Endothelial cell of umbilical vein (primary cell): ENCODE measurements at regions not wholly inside any gene's neighbourhood (a gene's known extent, or its start where the extent isn't known, plus 50 kb on each side); places are given as distances from the start of the nearest gene placed in this dataset.

Experiments
- BruUV-seq: library from RNA; stranded (reverse); fragments of 400-500 nt; replicated peaks from 2 replicates; lab custom pipeline; 2021; lab: Mats Ljungman, UMichigan
- CTCF ChIA-PET: fragments of 300-600, 350-600 bp; sonication (Branson Sonifier 250); formaldehyde crosslinking; loops from one replicate; lab custom pipeline; 2021; ENCODE audit warnings: antibody characterized with exemption, inconsistent platforms; lab: Charles Lee
- POLR2A ChIA-PET: fragments of 300-600, 350-600 bp; sonication (Branson Sonifier 250); formaldehyde crosslinking; loops from one replicate; lab custom pipeline; 2021; ENCODE audit warnings: antibody characterized with exemption, inconsistent platforms; lab: Charles Lee
- DNase-seq: peaks from one replicate; pipeline ENCODE4 v3.0.0-alpha.2; 2011; ENCODE audit warnings: low read depth, low spot score
- FAIRE-seq: peaks from 2 replicates; lab custom pipeline; 2011; peaks lifted over from hg19 to GRCh38; lab: Jason Lieb, UNC
- H2AFZ ChIP-seq: 2 replicates; pipeline ENCODE4 v1.6.0; 2012; ENCODE audit warnings: low read depth, low read length, control low read depth, inconsistent platforms
- H3K27ac ChIP-seq: 2 replicates; pipeline ENCODE4 v1.5.1; 2011; ENCODE audit warnings: low read depth, mild to moderate bottlenecking, control low read depth, low read length, moderate library complexity; ENCODE audit not compliant: insufficient read depth
- H3K27me3 ChIP-seq, 2 experiments: 2 replicates each; pipeline versions ENCODE4 v1.6.0 to v1.6.1; 2011; ENCODE audit warnings: low read length in 2 of 2, mixed read lengths in 1 of 2; ENCODE audit not compliant: control insufficient read depth in 2 of 2, insufficient read depth in 2 of 2
- H3K36me3 ChIP-seq, 2 experiments: 2 replicates in 1 of 2; 3 replicates in 1 of 2; pipeline ENCODE4 v1.5.1; 2011; ENCODE audit warnings: low read length in 2 of 2, mild to moderate bottlenecking in 1 of 2, moderate library complexity in 1 of 2; ENCODE audit not compliant: control insufficient read depth in 2 of 2, insufficient read depth in 2 of 2; ENCODE audit errors: extremely low read depth in 1 of 2
- H3K4me1 ChIP-seq: 3 replicates; pipeline ENCODE4 v1.5.1; 2011; ENCODE audit warnings: mild to moderate bottlenecking, low read length; ENCODE audit not compliant: control insufficient read depth, insufficient read depth; ENCODE audit errors: extremely low read depth
- H3K4me2 ChIP-seq: 2 replicates; pipeline ENCODE4 v1.6.1; 2011; ENCODE audit warnings: low read length, control low read depth, mixed read lengths; ENCODE audit not compliant: insufficient read depth
- H3K4me3 ChIP-seq, 3 experiments: fragments of 200-600 bp in 1 of 3; sonication (generic), shearing (Covaris generic) in 1 of 3; replicated peaks in 1 of 3; 2 replicates each; pipeline ENCODE4 v1.5.1; 2011 to 2016; ENCODE audit warnings: control low read depth in 3 of 3, low read length in 3 of 3, mild to moderate bottlenecking in 2 of 3, inconsistent platforms in 1 of 3, low read depth in 1 of 3, moderate library complexity in 1 of 3; ENCODE audit not compliant: insufficient read depth in 1 of 3
- H3K79me2 ChIP-seq: 2 replicates; pipeline ENCODE4 v1.6.0; 2012; ENCODE audit warnings: low read length, inconsistent platforms; ENCODE audit not compliant: control insufficient read depth, insufficient read depth
- H3K9ac ChIP-seq: replicated peaks from 2 replicates; pipeline ENCODE3; 2011; ENCODE audit warnings: low read length, control low read depth; ENCODE audit not compliant: insufficient read depth; ENCODE audit errors: extremely low read depth
- H3K9me1 ChIP-seq: replicated peaks from 3 replicates; pipeline ENCODE4 v1.6.0; 2011; ENCODE audit warnings: mild to moderate bottlenecking, low read length; ENCODE audit not compliant: control insufficient read depth, insufficient read depth; ENCODE audit errors: extremely low read depth
- H3K9me3 ChIP-seq: replicated peaks from 2 replicates; pipeline ENCODE4 v1.5.1; 2012; ENCODE audit warnings: low read length, inconsistent platforms; ENCODE audit not compliant: control insufficient read depth, insufficient read depth
- H4K20me1 ChIP-seq: replicated peaks from 2 replicates; pipeline ENCODE3; 2011; ENCODE audit warnings: mild to moderate bottlenecking, low read length; ENCODE audit not compliant: control insufficient read depth, insufficient read depth; ENCODE audit errors: extremely low read depth
- GATA2 ChIP-seq: IDR thresholded peaks from 2 replicates; pipeline ENCODE4 v1.7.0; 2011; ENCODE audit warnings: low read depth, mild to moderate bottlenecking, moderate library complexity, mixed read lengths, low read length; ENCODE audit not compliant: insufficient read length, insufficient read depth
- MYC ChIP-seq: IDR thresholded peaks from one replicate; pipeline ENCODE4 v1.6.1; 2011; ENCODE audit warnings: mild to moderate bottlenecking, low read depth, low read length
- POLR2A ChIP-seq: IDR thresholded peaks from 2 replicates; pipeline ENCODE4 v1.6.1; 2012; ENCODE audit warnings: low read depth, mild to moderate bottlenecking, control low read depth, low read length
- dilution Hi-C: fragments of 300-500 bp; cut with MboI; formaldehyde crosslinking; loops from one replicate; pipeline ENCODE4 v1.15.0; 2019; ENCODE audit warnings: low sequenced_read_pairs; ENCODE audit not compliant: extremely low pct_ligation_motif_present
- intact Hi-C: fragments of 100-400 bp; cut with micrococcal nuclease; formaldehyde crosslinking; loops from one replicate; pipeline ENCODE4 v1.10.0; 2022
- TF ChIP-seq, protein P1 (sequence below): IDR thresholded peaks from 2 replicates; pipeline ENCODE4 v1.6.1; 2011; ENCODE audit not compliant: insufficient read depth, insufficient read length
- TF ChIP-seq, protein P2 (sequence below), 2 donors: IDR thresholded peaks; 1 replicate in 1 of 2; 2 replicates in 1 of 2; pipeline ENCODE4 v1.5.1; 2011; ENCODE audit warnings: low read length in 2 of 2, mild to moderate bottlenecking in 2 of 2, moderate library complexity in 2 of 2, control low read depth in 1 of 2, inconsistent platforms in 1 of 2, low read depth in 1 of 2; ENCODE audit not compliant: insufficient read depth in 1 of 2; ENCODE audit errors: extremely low read depth in 1 of 2

DNA sequence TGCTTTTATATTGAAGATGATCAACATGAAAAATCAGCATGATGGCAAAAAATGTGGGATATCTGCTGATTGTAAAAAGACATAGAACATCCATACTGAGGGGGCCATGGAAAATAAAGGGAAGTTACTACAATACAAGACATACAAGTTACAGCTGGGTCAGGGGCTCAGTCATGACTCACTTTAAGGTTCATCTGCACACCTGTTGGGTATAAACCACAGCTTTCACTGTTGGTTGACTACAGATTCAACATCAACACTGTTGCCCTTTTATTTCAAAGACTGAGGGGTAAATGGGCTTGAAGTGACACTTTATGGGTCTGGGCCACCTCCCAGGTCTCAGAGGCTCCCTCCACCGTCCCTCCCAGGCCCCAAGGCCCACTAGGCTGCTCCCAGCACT lies 98.1 kb upstream of the IRS2 start:
- Histone ChIP-seq H3K4me2 (no peak overlapping the region), H3K27me3 (no peaks in the 10 kb centered on the region), H3K9me1 (no peaks in the 10 kb centered on the region), H3K79me2 (no peaks in the 10 kb centered on the region), H3K9ac (no peak overlapping the region), H3K27ac (no peak overlapping the region), H3K36me3 (no peaks in the 10 kb centered on the region), H3K4me3 (no peak overlapping the region), H4K20me1 (no peaks in the 10 kb centered on the region), H2AFZ (no peak overlapping the region), H3K4me1 (no peaks in the 10 kb centered on the region), H3K9me3 (no peaks in the 10 kb centered on the region)
- BruUV-seq: no TSS peak
- no peak for DNase-seq
- no peak for FAIRE-seq
- ChIA-PET POLR2A (no interaction called here), CTCF (no interaction called here)
- intact Hi-C loops: no loop called here
- dilution Hi-C loops: no loop called here
- TF ChIP-seq, protein P1, sequence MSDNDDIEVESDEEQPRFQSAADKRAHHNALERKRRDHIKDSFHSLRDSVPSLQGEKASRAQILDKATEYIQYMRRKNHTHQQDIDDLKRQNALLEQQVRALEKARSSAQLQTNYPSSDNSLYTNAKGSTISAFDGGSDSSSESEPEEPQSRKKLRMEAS: no peak
- TF ChIP-seq GATA2 (no peak), MYC (no peak), POLR2A (no peak)
- TF ChIP-seq, protein P2, sequence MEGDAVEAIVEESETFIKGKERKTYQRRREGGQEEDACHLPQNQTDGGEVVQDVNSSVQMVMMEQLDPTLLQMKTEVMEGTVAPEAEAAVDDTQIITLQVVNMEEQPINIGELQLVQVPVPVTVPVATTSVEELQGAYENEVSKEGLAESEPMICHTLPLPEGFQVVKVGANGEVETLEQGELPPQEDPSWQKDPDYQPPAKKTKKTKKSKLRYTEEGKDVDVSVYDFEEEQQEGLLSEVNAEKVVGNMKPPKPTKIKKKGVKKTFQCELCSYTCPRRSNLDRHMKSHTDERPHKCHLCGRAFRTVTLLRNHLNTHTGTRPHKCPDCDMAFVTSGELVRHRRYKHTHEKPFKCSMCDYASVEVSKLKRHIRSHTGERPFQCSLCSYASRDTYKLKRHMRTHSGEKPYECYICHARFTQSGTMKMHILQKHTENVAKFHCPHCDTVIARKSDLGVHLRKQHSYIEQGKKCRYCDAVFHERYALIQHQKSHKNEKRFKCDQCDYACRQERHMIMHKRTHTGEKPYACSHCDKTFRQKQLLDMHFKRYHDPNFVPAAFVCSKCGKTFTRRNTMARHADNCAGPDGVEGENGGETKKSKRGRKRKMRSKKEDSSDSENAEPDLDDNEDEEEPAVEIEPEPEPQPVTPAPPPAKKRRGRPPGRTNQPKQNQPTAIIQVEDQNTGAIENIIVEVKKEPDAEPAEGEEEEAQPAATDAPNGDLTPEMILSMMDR (IDR thresholded peaks at IDR 0.05; ENCODE audit: extremely low read depth in 1 of 2, insufficient read depth in 1 of 2, low read depth in 1 of 2, low read length in 2 of 2): no peak
